WERI-Rb-1 (cell line): ENCODE measurements at regions not wholly inside any gene's neighbourhood (a gene's known extent, or its start where the extent isn't known, plus 50 kb on each side); places are given as distances from the start of the nearest gene placed in this dataset.

Source experiments
- DNase-seq: peaks from one replicate; pipeline ENCODE4 v3.0.0-alpha.2; 2020
- H3K27ac ChIP-seq: fragments of 250-450 bp; sonication (Bioruptor Pico); 2 replicates; pipeline ENCODE4 v1.5.1; 2020; ENCODE audit warnings: mild to moderate bottlenecking, moderate library complexity
- H3K27me3 ChIP-seq: fragments of 250-450 bp; sonication (Bioruptor Pico); 2 replicates; pipeline ENCODE4 v1.5.1; 2021; ENCODE audit warnings: mild to moderate bottlenecking, low read depth, moderate library complexity; ENCODE audit not compliant: insufficient read depth, severe bottlenecking
- H3K36me3 ChIP-seq: fragments of 250-450 bp; sonication (Bioruptor Pico); 2 replicates; pipeline ENCODE4 v1.5.1; 2020; ENCODE audit warnings: mild to moderate bottlenecking, moderate library complexity
- H3K4me3 ChIP-seq: 2 replicates; pipeline ENCODE4 v1.5.1; 2011; ENCODE audit warnings: low read depth, mild to moderate bottlenecking, control low read depth, low read length
- H3K9me3 ChIP-seq: fragments of 250-450 bp; sonication (Bioruptor Pico); 2 replicates; pipeline ENCODE4 v1.5.1; 2021; ENCODE audit warnings: mild to moderate bottlenecking, moderate library complexity; ENCODE audit not compliant: severe bottlenecking
- CTCF ChIP-seq: IDR thresholded peaks from 2 replicates; pipeline ENCODE4 v1.5.1; 2011; ENCODE audit warnings: low read depth, mild to moderate bottlenecking, control low read depth, inconsistent platforms, low read length

- Histone ChIP-seq H3K27ac (no peak overlapping the region), H3K36me3 (no peaks in the 10 kb centered on the region), H3K27me3 (no peaks in the 10 kb centered on the region), H3K4me3 (no peak overlapping the region), H3K9me3 (no peaks in the 10 kb centered on the region)
- no peak for TF ChIP-seq CTCF
- no peak for DNase-seq
Measured at GRCh38 chr2:150137338-150138069, 350.0 kb downstream of the RND3 start.

GRCh38 chr2:150136893-150137292, 350.6 kb downstream of the RND3 start:
- Histone ChIP-seq H3K27me3 (no peaks in the 10 kb centered on the region), H3K36me3 (no peaks in the 10 kb centered on the region), H3K27ac (no peak overlapping the region), H3K4me3 (no peak overlapping the region), H3K9me3 (no peaks in the 10 kb centered on the region)
- no peak for DNase-seq
- TF ChIP-seq CTCF = no peak

GRCh38 chr2:150136401-150136800, 351.1 kb downstream of the RND3 start:
- Histone ChIP-seq H3K27me3 (no peaks in the 10 kb centered on the region), H3K27ac (no peak overlapping the region), H3K36me3 (no peaks in the 10 kb centered on the region), H3K4me3 (no peak overlapping the region), H3K9me3 (no peaks in the 10 kb centered on the region)
- TF ChIP-seq CTCF = no peak
- no peak for DNase-seq

- TF ChIP-seq CTCF = no peak
- H3K9me3 ChIP-seq = no peaks in the 10 kb centered on the region
- no peak overlapping the region for H3K4me3 ChIP-seq
- H3K36me3 ChIP-seq = no peaks in the 10 kb centered on the region
- no peaks in the 10 kb centered on the region for H3K27me3 ChIP-seq
- no peak overlapping the region for H3K27ac ChIP-seq
- DNase-seq = no peak
Measured at GRCh38 chr2:150135223-150135883, 352.1 kb downstream of the RND3 start.

- Histone ChIP-seq H3K27ac (no peak overlapping the region), H3K36me3 (no peaks in the 10 kb centered on the region), H3K4me3 (no peak overlapping the region), H3K27me3 (no peaks in the 10 kb centered on the region), H3K9me3 (no peaks in the 10 kb centered on the region)
- no peak for TF ChIP-seq CTCF
- no peak for DNase-seq
Measured at GRCh38 chr2:150134223-150134857, 353.1 kb downstream of the RND3 start.
